Smooth muscle cell (in vitro differentiated cells): ENCODE measurements at regions not wholly inside any gene's neighbourhood (a gene's known extent, or its start where the extent isn't known, plus 50 kb on each side); places are given as distances from the start of the nearest gene placed in this dataset.

Experiments
- DNase-seq: peaks from one replicate; lab custom pipeline; 2025; ENCODE audit not compliant: unreplicated experiment; lab: John Stamatoyannopoulos, UW
- H2AFZ ChIP-seq: fragments of 200-600 bp; sonication (generic); 2 replicates; pipeline ENCODE4 v1.6.0; 2016; ENCODE audit warnings: antibody characterized with exemption, low read depth, mild to moderate bottlenecking
- H3F3A ChIP-seq: fragments of 200-600 bp; sonication (generic); 2 replicates; pipeline ENCODE4 v1.6.0; 2017; ENCODE audit warnings: antibody characterized with exemption, low read depth
- H3K27ac ChIP-seq: fragments of 200-600 bp; sonication (generic); 2 replicates; pipeline ENCODE4 v1.5.1; 2016; ENCODE audit warnings: low read depth, mild to moderate bottlenecking
- H3K27me3 ChIP-seq: fragments of 200-600 bp; sonication (generic); 2 replicates; pipeline ENCODE4 v1.6.1; 2016; ENCODE audit warnings: low read depth, mild to moderate bottlenecking
- H3K36me3 ChIP-seq: fragments of 200-600 bp; sonication (generic); 2 replicates; pipeline ENCODE4 v1.5.1; 2016; ENCODE audit warnings: low read depth
- H3K4me1 ChIP-seq: fragments of 200-600 bp; sonication (generic); 2 replicates; pipeline ENCODE4 v1.5.1; 2016; ENCODE audit warnings: low read depth
- H3K4me2 ChIP-seq: fragments of 200-600 bp; sonication (generic); 2 replicates; pipeline ENCODE4 v1.6.0; 2016; ENCODE audit warnings: mild to moderate bottlenecking
- H3K4me3 ChIP-seq: fragments of 200-600 bp; sonication (generic); 2 replicates; pipeline ENCODE4 v1.5.1; 2016; ENCODE audit warnings: mild to moderate bottlenecking
- H3K79me2 ChIP-seq: fragments of 200-600 bp; sonication (generic); 2 replicates; pipeline ENCODE4 v1.6.0; 2016; ENCODE audit warnings: low read depth, mild to moderate bottlenecking
- H3K9ac ChIP-seq: fragments of 200-600 bp; sonication (generic); 2 replicates; pipeline ENCODE4 v1.6.0; 2016; ENCODE audit warnings: low read depth
- H3K9me3 ChIP-seq: fragments of 200-600 bp; sonication (generic); replicated peaks from 2 replicates; pipeline ENCODE4 v1.5.1; 2016; ENCODE audit warnings: low read depth
- H4K20me1 ChIP-seq: fragments of 200-600 bp; sonication (generic); 2 replicates; pipeline ENCODE4 v1.6.0; 2016; ENCODE audit warnings: low read depth
- CTCF ChIP-seq: fragments of 200-600 bp; sonication (generic); IDR thresholded peaks from 2 replicates; pipeline ENCODE4 v1.5.1; 2017; ENCODE audit warnings: borderline replicate concordance, mild to moderate bottlenecking, antibody characterized with exemption; ENCODE audit not compliant: insufficient read depth, poor library complexity, severe bottlenecking
- WGBS: methylation state at CpG from one replicate; pipeline ENCODE4 v1.1.7; 2016; ENCODE audit warnings: low lambda C conversion rate; 5-methylcytosine and 5-hydroxymethylcytosine counted together

- Histone ChIP-seq H2AFZ (no peak overlapping the region), H3K36me3 (no peaks in the 10 kb centered on the region), H4K20me1 (no peaks in the 10 kb centered on the region), H3K9ac (no peak overlapping the region), H3K4me2 (no peak overlapping the region), H3F3A (no peaks in the 10 kb centered on the region), H3K27me3 (peaks cover 3% of the 10 kb centered on the region), H3K79me2 (no peaks in the 10 kb centered on the region), H3K4me3 (no peak overlapping the region), H3K27ac (no peak overlapping the region), H3K4me1 (no peaks in the 10 kb centered on the region), H3K9me3 (no peaks in the 10 kb centered on the region)
- TF ChIP-seq CTCF: no peak
- 91% methylated on average over 3 of the region's 3 CpGs for WGBS
- no peak for DNase-seq
Measured at GRCh38 chr1:69201716-69202115, 366.0 kb upstream of the LRRC7 start.

GRCh38 chr1:69203166-69203565 is 364.6 kb upstream of the LRRC7 start:
- peaks cover 3% of the 10 kb centered on the region for H3K27me3 ChIP-seq
- no peaks in the 10 kb centered on the region for H3K4me1 ChIP-seq
- H2AFZ ChIP-seq: no peak overlapping the region
- no peak overlapping the region for H3K27ac ChIP-seq
- H3K36me3 ChIP-seq: no peaks in the 10 kb centered on the region
- no peaks in the 10 kb centered on the region for H4K20me1 ChIP-seq
- no peak overlapping the region for H3K4me2 ChIP-seq
- TF ChIP-seq CTCF: no peak
- H3K4me3 ChIP-seq: no peak overlapping the region
- WGBS: 74% methylated on average over 1 of the region's 1 CpG
- H3F3A ChIP-seq: no peaks in the 10 kb centered on the region
- H3K9ac ChIP-seq: no peak overlapping the region
- H3K79me2 ChIP-seq: no peaks in the 10 kb centered on the region
- DNase-seq: no peak
- H3K9me3 ChIP-seq: no peaks in the 10 kb centered on the region

GRCh38 chr1:69213644-69214043 is 354.1 kb upstream of the LRRC7 start:
- no peaks in the 10 kb centered on the region for H3K79me2 ChIP-seq
- 90% methylated on average over 4 of the region's 4 CpGs for WGBS
- H3K27me3 ChIP-seq: no peaks in the 10 kb centered on the region
- no peaks in the 10 kb centered on the region for H4K20me1 ChIP-seq
- H3K36me3 ChIP-seq: no peaks in the 10 kb centered on the region
- H2AFZ ChIP-seq: no peak overlapping the region
- DNase-seq: no peak
- H3K4me1 ChIP-seq: no peaks in the 10 kb centered on the region
- H3K9me3 ChIP-seq: no peaks in the 10 kb centered on the region
- H3K4me2 ChIP-seq: no peak overlapping the region
- H3K27ac ChIP-seq: no peak overlapping the region
- H3F3A ChIP-seq: no peaks in the 10 kb centered on the region
- H3K9ac ChIP-seq: no peak overlapping the region
- H3K4me3 ChIP-seq: no peak overlapping the region
- no peak for TF ChIP-seq CTCF

- H3F3A ChIP-seq: no peaks in the 10 kb centered on the region
- DNase-seq: no peak
- no peak overlapping the region for H3K4me2 ChIP-seq
- H3K36me3 ChIP-seq: no peaks in the 10 kb centered on the region
- H4K20me1 ChIP-seq: no peaks in the 10 kb centered on the region
- H3K79me2 ChIP-seq: no peaks in the 10 kb centered on the region
- WGBS: 92% methylated on average over 3 of the region's 3 CpGs
- no peak overlapping the region for H2AFZ ChIP-seq
- H3K27me3 ChIP-seq: no peaks in the 10 kb centered on the region
- H3K27ac ChIP-seq: no peak overlapping the region
- TF ChIP-seq CTCF: no peak
- H3K9me3 ChIP-seq: no peaks in the 10 kb centered on the region
- no peak overlapping the region for H3K9ac ChIP-seq
- H3K4me1 ChIP-seq: no peaks in the 10 kb centered on the region
- no peak overlapping the region for H3K4me3 ChIP-seq
Measured at GRCh38 chr1:69215883-69216282, 351.8 kb upstream of the LRRC7 start.
